ENCODE measurements at regions not wholly inside any gene's neighbourhood (a gene's known extent, or its start where the extent isn't known, plus 50 kb on each side); places are given as distances from the start of the nearest gene placed in this dataset.
"Not testable (repeated sequence)": the region's sequence is repeated elsewhere in the genome, so short reads cannot be mapped to it uniquely, and the experiment has no call there.

- not testable (repeated sequence) for DNase-seq
These were observed 960.0 kb downstream of the LTN1 start for GRCh38 chr21:28032652-28033051.

GRCh38 chr21:28031066-28031465, 961.6 kb downstream of the LTN1 start:
- DNase-seq, result not testable (repeated sequence)

GRCh38 chr21:28025111-28025510, 967.6 kb downstream of the LTN1 start:
- no peak for DNase-seq

- no peak for DNase-seq
These were observed 973.7 kb downstream of the LTN1 start for GRCh38 chr21:28018741-28019669.

GRCh38 chr21:28018213-28018612, 974.5 kb downstream of the LTN1 start:
- DNase-seq, result no peak

- DNase-seq, result no peak
These were observed 976.1 kb downstream of the LTN1 start for GRCh38 chr21:28016571-28016970.

GRCh38 chr21:28013123-28013522, 979.6 kb downstream of the LTN1 start:
- not testable (repeated sequence) for DNase-seq

GRCh38 chr21:28011970-28012369, 980.7 kb downstream of the LTN1 start:
- DNase-seq, result not testable (repeated sequence)

GRCh38 chr21:28008245-28008644, 984.4 kb downstream of the LTN1 start:
- DNase-seq, result not testable (repeated sequence)

- DNase-seq, result not testable (repeated sequence)
These were observed 989.0 kb downstream of the LTN1 start for GRCh38 chr21:28003627-28004026.

- not testable (repeated sequence) for DNase-seq
These were observed 995.8 kb downstream of the LTN1 start for GRCh38 chr21:27996906-27997305.

- not testable (repeated sequence) for DNase-seq
These were observed 1007.9 kb downstream of the LTN1 start for GRCh38 chr21:27984663-27985325.

GRCh38 chr21:27979446-27979845, 1012.6 kb upstream of the ADAMTS5 start:
- not testable (repeated sequence) for DNase-seq

- no peak for DNase-seq
These were observed 1008.6 kb upstream of the ADAMTS5 start for GRCh38 chr21:27975514-27975913.

- DNase-seq, result not testable (repeated sequence)
These were observed 1007.3 kb upstream of the ADAMTS5 start for GRCh38 chr21:27974152-27974551.

- DNase-seq, result not testable (repeated sequence)
These were observed 1001.4 kb upstream of the ADAMTS5 start for GRCh38 chr21:27968240-27968639.

GRCh38 chr21:27954543-27955165, 987.8 kb upstream of the ADAMTS5 start:
- DNase-seq, result no peak

GRCh38 chr21:27953340-27954045, 986.6 kb upstream of the ADAMTS5 start:
- no peak for DNase-seq

GRCh38 chr21:27949093-27949492, 982.2 kb upstream of the ADAMTS5 start:
- DNase-seq, result not testable (repeated sequence)

GRCh38 chr21:27930108-27930767, 963.4 kb upstream of the ADAMTS5 start:
- DNase-seq, result not testable (repeated sequence)

GRCh38 chr21:27929179-27929578, 962.3 kb upstream of the ADAMTS5 start:
- not testable (repeated sequence) for DNase-seq

- not testable (repeated sequence) for DNase-seq
These were observed 961.7 kb upstream of the ADAMTS5 start for GRCh38 chr21:27928534-27929115.
